Tibial artery (tissue), 4 donors: ENCODE measurements at regions not wholly inside any gene's neighbourhood (a gene's known extent, or its start where the extent isn't known, plus 50 kb on each side); places are given as distances from the start of the nearest gene placed in this dataset.
"Not testable (repeated sequence)": the region's sequence is repeated elsewhere in the genome, so short reads cannot be mapped to it uniquely, and the experiment has no call there.

Experiments used
- DNase-seq, 2 donors: peaks; one replicate each; pipeline ENCODE4 v3.0.0-alpha.2; 2019
- H3K27ac ChIP-seq, 2 donors: fragments of 200-600 bp; sonication (generic) in 1 of 2; 1 replicate in 1 of 2; 2 replicates in 1 of 2; pipeline ENCODE4 v1.5.1; 2018 to 2019; ENCODE audit warnings: mild to moderate bottlenecking in 1 of 2
- H3K27me3 ChIP-seq, 2 donors: fragments of 200-600 bp; sonication (generic) in 1 of 2; one replicate each; pipeline versions ENCODE4 v1.5.1 to v1.6.0; 2016 to 2019
- H3K36me3 ChIP-seq, 3 donors: fragments of 200-600 bp; sonication (generic) in 2 of 3; one replicate each; pipeline ENCODE4 v1.5.1; 2016 to 2019; ENCODE audit warnings: mild to moderate bottlenecking in 2 of 3
- H3K4me1 ChIP-seq, 4 donors: fragments of 200-600 bp; sonication (generic) in 2 of 4; 1 replicate in 3 of 4; 2 replicates in 1 of 4; pipeline ENCODE4 v1.5.1; 2016 to 2019
- H3K4me3 ChIP-seq, 2 donors: fragments of 200-600 bp; sonication (generic) in 1 of 2; 1 replicate in 1 of 2; 2 replicates in 1 of 2; pipeline ENCODE4 v1.5.1; 2018 to 2019; ENCODE audit warnings: mild to moderate bottlenecking in 2 of 2
- H3K9me3 ChIP-seq, 3 donors: fragments of 200-600 bp; sonication (generic) in 1 of 3; one replicate each; pipeline ENCODE4 v1.5.1; 2016 to 2019
- intact Hi-C: fragments of 100-400 bp; cut with DNase I; formaldehyde crosslinking; loops from one replicate; pipeline ENCODE4 v1.15.0; 2023; ENCODE audit warnings: low total_unique reads
- TF ChIP-seq, protein P1 (sequence below), 2 experiments: fragments of 200-600 bp in 1 of 2; fragments of 450-650 bp in 1 of 2; IDR thresholded peaks; one replicate each; pipeline ENCODE4 v1.5.1; 2017 to 2019; ENCODE audit warnings: antibody characterized with exemption in 2 of 2, mild to moderate bottlenecking in 1 of 2, moderate library complexity in 1 of 2

- no peaks in the 10 kb centered on the region for H3K27me3 ChIP-seq
- intact Hi-C loops: no loop called here
Observed at GRCh38 chr1:188006354-188006753, 1177.6 kb downstream of the PLA2G4A start.

DNA sequence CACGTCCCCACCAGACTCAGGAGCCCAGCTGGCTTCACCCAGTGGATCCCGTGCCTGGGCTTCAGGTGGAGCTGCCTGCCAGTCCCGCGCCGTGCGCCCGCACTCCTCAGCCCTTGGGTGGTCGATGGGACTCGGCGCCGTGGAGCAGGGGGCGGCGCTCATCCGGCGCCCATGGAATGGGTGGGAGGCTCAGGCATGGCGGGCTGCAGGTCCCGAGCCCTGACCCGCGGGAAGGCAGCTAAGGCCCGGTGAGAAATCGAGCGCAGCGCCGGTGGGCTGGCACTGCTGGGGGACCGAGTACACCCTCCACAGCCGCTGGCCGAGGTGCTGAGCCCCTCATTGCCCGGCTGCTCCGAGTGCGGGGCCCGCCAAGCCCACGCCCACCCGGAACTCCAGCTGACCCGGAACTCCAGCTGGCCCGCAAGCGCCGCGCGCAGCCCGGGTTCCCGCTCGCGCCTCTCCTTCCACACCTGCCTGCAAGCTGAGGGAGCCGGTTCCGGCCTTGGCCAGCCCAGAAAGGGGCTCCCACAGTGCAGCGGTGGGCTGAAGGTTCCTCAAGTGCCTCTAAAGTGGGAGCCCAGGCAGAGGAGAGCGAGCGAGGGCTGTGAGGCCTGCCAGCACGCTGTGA, 1184.6 kb downstream of the PLA2G4A start:
- not testable (repeated sequence) for DNase-seq, H3K27ac ChIP-seq, H3K9me3 ChIP-seq, H3K4me3 ChIP-seq, H3K4me1 ChIP-seq, H3K27me3 ChIP-seq, H3K36me3 ChIP-seq
- intact Hi-C loops: loop anchor here (5.0 kb wide), 1 partner anchor 1536 kb away; no protein-coding TSS in a partner anchor

More at GRCh38 chr1:188006354-188006753, 1177.6 kb downstream of the PLA2G4A start:
- Histone ChIP-seq H3K36me3 (no peaks in the 10 kb centered on the region), H3K27ac (no peak overlapping the region), H3K4me3 (no peak overlapping the region), H3K4me1 (no peaks in the 10 kb centered on the region), H3K9me3 (no peaks in the 10 kb centered on the region)
- DNase-seq: no peak
- TF ChIP-seq, protein P1, sequence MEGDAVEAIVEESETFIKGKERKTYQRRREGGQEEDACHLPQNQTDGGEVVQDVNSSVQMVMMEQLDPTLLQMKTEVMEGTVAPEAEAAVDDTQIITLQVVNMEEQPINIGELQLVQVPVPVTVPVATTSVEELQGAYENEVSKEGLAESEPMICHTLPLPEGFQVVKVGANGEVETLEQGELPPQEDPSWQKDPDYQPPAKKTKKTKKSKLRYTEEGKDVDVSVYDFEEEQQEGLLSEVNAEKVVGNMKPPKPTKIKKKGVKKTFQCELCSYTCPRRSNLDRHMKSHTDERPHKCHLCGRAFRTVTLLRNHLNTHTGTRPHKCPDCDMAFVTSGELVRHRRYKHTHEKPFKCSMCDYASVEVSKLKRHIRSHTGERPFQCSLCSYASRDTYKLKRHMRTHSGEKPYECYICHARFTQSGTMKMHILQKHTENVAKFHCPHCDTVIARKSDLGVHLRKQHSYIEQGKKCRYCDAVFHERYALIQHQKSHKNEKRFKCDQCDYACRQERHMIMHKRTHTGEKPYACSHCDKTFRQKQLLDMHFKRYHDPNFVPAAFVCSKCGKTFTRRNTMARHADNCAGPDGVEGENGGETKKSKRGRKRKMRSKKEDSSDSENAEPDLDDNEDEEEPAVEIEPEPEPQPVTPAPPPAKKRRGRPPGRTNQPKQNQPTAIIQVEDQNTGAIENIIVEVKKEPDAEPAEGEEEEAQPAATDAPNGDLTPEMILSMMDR (IDR thresholded peaks at IDR 0.05): no peak

GRCh38 chr1:188017921-188018320, 1189.2 kb downstream of the PLA2G4A start:
- DNase-seq: no peak
- TF ChIP-seq, protein P1 (IDR thresholded peaks at IDR 0.05): no peak
- H3K36me3 ChIP-seq: no peaks in the 10 kb centered on the region
- H3K4me3 ChIP-seq: no peak overlapping the region
- no peaks in the 10 kb centered on the region for H3K4me1 ChIP-seq
- H3K9me3 ChIP-seq: peaks cover 0 to 5% (median 0%) of the 10 kb centered on the region in 3 donors
- H3K27ac ChIP-seq: no peak overlapping the region
- H3K27me3 ChIP-seq: no peaks in the 10 kb centered on the region
- intact Hi-C loops: no loop called here

GRCh38 chr1:188022661-188023060, 1193.9 kb downstream of the PLA2G4A start:
- Histone ChIP-seq H3K27me3 (no peaks in the 10 kb centered on the region), H3K36me3 (no peaks in the 10 kb centered on the region), H3K4me1 (no peaks in the 10 kb centered on the region), H3K9me3 (no peaks in the 10 kb centered on the region), H3K27ac (no peak overlapping the region), H3K4me3 (no peak overlapping the region)
- TF ChIP-seq, protein P1 (IDR thresholded peaks at IDR 0.05): no peak
- intact Hi-C loops: no loop called here
- no peak for DNase-seq

DNA sequence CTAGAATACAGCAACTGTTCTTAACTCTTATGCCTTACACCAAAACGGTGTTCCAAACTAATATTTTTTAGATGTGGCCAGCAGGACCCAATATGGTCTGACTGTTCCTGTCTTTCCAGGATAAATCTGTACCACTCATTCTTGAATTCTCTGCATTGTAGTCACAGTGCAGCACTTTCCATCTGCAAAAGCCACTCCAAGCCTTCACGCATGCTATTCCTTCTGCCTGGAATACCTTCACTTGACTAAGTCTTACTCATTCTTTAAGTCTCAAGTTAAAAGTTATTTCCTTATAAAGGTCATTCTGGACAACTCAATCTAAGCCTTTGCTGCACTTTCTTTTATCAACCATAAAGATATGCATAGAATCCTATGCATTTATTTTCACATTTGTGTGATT, 1194.5 kb downstream of the PLA2G4A start:
- H3K9me3 ChIP-seq: no peaks in the 10 kb centered on the region
- no peak for DNase-seq

DNA sequence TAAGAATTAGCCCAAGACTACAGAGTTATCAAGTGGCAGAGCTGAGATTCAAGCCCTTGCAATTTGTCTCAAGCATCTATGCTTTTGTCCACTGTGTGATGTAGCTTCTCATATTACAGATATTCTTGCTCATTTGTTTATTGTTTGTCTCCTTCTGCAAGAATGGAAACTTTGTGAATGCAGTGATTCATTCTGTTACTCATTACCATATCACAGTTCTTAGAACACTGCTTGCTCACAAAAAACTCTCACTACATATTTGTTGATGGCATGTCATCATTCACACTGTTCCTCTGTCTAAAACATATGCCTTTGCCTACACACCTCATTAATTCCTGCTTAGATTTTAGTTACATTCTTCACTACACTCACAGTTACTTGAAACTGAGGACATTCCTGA, 1198.9 kb downstream of the PLA2G4A start:
- intact Hi-C loops: no loop called here
- DNase-seq: no peak
- H3K9me3 ChIP-seq: no peaks in the 10 kb centered on the region
- no peaks in the 10 kb centered on the region for H3K4me1 ChIP-seq
- no peak overlapping the region for H3K4me3 ChIP-seq
- H3K27me3 ChIP-seq: no peaks in the 10 kb centered on the region
- H3K36me3 ChIP-seq: no peaks in the 10 kb centered on the region
- TF ChIP-seq, protein P1 (IDR thresholded peaks at IDR 0.05): no peak
- H3K27ac ChIP-seq: no peak overlapping the region

More for the DNA sequence above, 1194.5 kb downstream of the PLA2G4A start:
- Histone ChIP-seq H3K27ac (no peak overlapping the region), H3K27me3 (no peaks in the 10 kb centered on the region), H3K4me3 (no peak overlapping the region), H3K36me3 (no peaks in the 10 kb centered on the region), H3K4me1 (no peaks in the 10 kb centered on the region)
- intact Hi-C loops: no loop called here
- TF ChIP-seq, protein P1 (IDR thresholded peaks at IDR 0.05): no peak

- H3K27ac ChIP-seq, H3K4me1 ChIP-seq, H3K4me3 ChIP-seq, H3K36me3 ChIP-seq, intact Hi-C loops, H3K27me3 ChIP-seq, DNase-seq, H3K9me3 ChIP-seq: not testable (repeated sequence)
Observed at GRCh38 chr1:188037572-188037971, 1208.8 kb downstream of the PLA2G4A start.
